ENCODE measurements at regions not wholly inside any gene's neighbourhood (a gene's known extent, or its start where the extent isn't known, plus 50 kb on each side); places are given as distances from the start of the nearest gene placed in this dataset.

DNA sequence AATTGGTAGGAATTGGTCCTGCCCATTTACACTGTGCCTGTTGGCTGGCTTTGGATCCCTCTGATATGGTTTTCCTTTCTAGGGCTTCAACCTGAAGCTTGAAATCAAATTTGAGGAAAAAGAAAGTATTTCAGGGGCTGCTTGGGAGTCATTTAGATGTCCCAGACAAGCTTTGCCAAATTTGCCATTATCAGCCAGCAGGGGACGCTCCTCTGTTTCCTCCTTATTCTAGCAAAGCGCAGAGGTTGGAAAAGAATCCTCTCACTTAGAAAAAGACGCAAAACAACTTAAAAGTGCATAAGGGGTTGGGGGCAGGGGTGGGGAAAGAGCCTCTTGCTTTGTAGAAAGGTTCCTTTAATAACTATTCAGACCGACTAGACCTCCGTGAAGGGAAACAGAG lies 1211.1 kb upstream of the PCDH20 start:
- DNase-seq, result no peak
- H3K9me3 ChIP-seq (replicated peaks in 1 of 3), result peaks cover 0 to 5% (median 0%) of the 10 kb centered on the region in 3 donors
- H3K36me3 ChIP-seq (replicated peaks in 1 of 2), result no peaks in the 10 kb centered on the region
- no peaks in the 10 kb centered on the region for H3K27me3 ChIP-seq
- H3K4me3 ChIP-seq, result no peak overlapping the region
- H3K27ac ChIP-seq, result no peak overlapping the region
- H3K4me1 ChIP-seq (replicated peaks in 1 of 2), result no peaks in the 10 kb centered on the region
- intact Hi-C loops (cut with DNase I), result no loop called here
- 45 to 58% (median 55%) methylated on average over 5 of the region's 5 CpGs for WGBS, 4 donors
- TF ChIP-seq CTCF (IDR thresholded peaks at IDR 0.05), result no peak
- TF ChIP-seq POLR2A (IDR thresholded peaks at IDR 0.05), result no peak

DNA sequence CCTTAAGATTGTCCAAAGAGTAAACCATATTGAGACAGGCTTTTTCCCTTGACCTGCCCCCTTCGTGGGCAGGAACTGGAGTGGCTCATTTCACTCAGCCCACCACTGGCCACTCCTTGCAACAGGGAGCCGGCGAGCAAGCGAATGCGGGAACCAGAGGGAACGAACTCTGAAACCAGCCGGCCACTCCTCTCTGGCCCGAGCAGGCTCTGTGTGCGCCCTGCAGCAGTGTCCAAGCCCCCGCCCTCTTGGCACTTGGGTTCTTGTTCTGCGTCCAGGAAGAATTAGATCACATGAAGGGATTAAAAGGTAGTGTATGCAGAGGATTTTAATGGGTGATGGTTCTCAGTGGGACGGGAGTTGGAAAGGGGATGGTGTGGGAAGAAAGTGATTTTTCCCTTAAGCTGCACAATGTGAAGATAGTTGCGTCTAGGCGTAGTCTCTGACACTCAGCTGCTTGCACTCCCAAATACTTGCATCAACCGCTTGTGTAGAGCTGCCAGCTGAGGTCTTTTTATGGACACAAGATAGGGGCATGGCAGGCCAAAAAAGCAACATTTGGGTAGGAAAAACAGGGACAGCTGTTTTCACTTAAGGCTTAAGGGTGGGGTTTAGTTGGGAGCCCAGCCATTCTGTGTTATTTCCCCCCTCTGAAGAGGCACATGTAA lies 1209.7 kb upstream of the PCDH20 start:
- Histone ChIP-seq H3K9me3 (replicated peaks in 1 of 3) (peaks cover 0 to 5% (median 0%) of the 10 kb centered on the region in 3 donors), H3K4me1 (replicated peaks in 1 of 2) (no peaks in the 10 kb centered on the region), H3K27me3 (no peaks in the 10 kb centered on the region), H3K4me3 (no peak overlapping the region), H3K36me3 (replicated peaks in 1 of 2) (no peaks in the 10 kb centered on the region), H3K27ac (no peak overlapping the region)
- 83 to 91% (median 86%) methylated on average over 15 of the region's 15 CpGs for WGBS, 4 donors
- TF ChIP-seq CTCF (IDR thresholded peaks at IDR 0.05) (no peak), POLR2A (IDR thresholded peaks at IDR 0.05) (no peak)
- no peak for DNase-seq
- intact Hi-C loops (cut with DNase I), result no loop called here

DNA sequence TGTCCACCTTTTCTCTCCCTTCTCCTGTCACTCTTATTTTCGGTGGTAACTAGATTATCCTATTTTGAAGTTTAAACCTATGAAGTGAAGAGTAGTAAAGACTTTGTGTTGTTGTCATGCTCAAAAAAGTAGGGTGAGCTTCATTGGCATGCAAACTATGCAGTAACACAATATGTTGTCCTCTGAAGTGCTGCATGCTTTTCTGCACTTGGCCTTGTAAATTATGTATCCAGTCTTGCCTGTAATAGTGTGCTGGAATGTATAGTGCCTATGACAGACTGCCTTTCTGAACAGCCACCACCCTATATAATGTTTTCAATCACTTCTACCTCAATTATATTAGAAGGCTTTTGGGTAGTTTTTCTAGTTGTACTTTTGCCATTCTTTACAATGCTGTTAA lies 1198.2 kb upstream of the PCDH20 start:
- no peak for TF ChIP-seq POLR2A (IDR thresholded peaks at IDR 0.05)
- TF ChIP-seq CTCF (IDR thresholded peaks at IDR 0.05), result no peak

DNA sequence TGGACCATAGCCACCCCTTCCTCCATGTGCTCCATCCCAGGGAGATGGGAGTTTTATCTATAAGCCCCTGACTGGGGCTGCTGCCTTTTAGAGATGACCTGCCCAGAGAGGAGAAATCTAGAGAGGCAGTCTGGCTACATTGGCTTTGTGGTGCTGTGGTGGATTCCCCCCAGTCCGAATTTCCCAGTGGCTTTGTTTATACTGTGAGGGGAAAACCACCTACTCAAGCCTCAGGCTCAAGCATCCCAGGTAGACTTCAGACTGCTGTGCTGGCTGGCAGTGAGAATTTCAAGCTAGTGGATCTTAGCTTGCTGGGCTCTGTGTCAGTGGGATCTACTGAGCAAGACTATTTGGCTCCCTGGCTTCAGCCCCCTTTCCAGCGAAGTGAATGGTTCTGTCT lies 1195.7 kb upstream of the PCDH20 start:
- H3K27ac ChIP-seq, result no peak overlapping the region
- H3K36me3 ChIP-seq (replicated peaks in 1 of 2), result no peaks in the 10 kb centered on the region
- no peaks in the 10 kb centered on the region for H3K27me3 ChIP-seq
- TF ChIP-seq CTCF (IDR thresholded peaks at IDR 0.05) (no peak), POLR2A (IDR thresholded peaks at IDR 0.05) (no peak)
- DNase-seq, result no peak
- H3K4me1 ChIP-seq (replicated peaks in 1 of 2), result no peaks in the 10 kb centered on the region
- intact Hi-C loops (cut with DNase I), result no loop called here
- no peaks in the 10 kb centered on the region for H3K9me3 ChIP-seq (replicated peaks in 1 of 3)
- 70 to 100% (median 85%) methylated on average over 1 to 2 of the region's 2 CpGs for WGBS, 4 donors
- H3K4me3 ChIP-seq, result no peak overlapping the region

More for the DNA sequence above, 1198.2 kb upstream of the PCDH20 start:
- H3K36me3 ChIP-seq (replicated peaks in 1 of 2), result no peaks in the 10 kb centered on the region
- H3K9me3 ChIP-seq (replicated peaks in 1 of 3), result no peaks in the 10 kb centered on the region
- H3K27me3 ChIP-seq, result no peaks in the 10 kb centered on the region
- H3K27ac ChIP-seq, result no peak overlapping the region
- 56 to 81% (median 69%) methylated on average over 1 of the region's 1 CpG for WGBS, 4 donors
- no peak overlapping the region for H3K4me3 ChIP-seq
- intact Hi-C loops (cut with DNase I), result no loop called here
- no peaks in the 10 kb centered on the region for H3K4me1 ChIP-seq (replicated peaks in 1 of 2)
- DNase-seq, result no peak
